ENCODE measurements at regions not wholly inside any gene's neighbourhood (a gene's known extent, or its start where the extent isn't known, plus 50 kb on each side); places are given as distances from the start of the nearest gene placed in this dataset.

GRCh38 chr1:214192825-214193643, 87.9 kb upstream of the SMYD2 start (continued):
- TF ChIP-seq USF1 (IDR thresholded peaks at IDR 0.05; ENCODE audit: borderline replicate concordance, low read depth) = no peak
- TF ChIP-seq MEF2A (IDR thresholded peaks at IDR 0.05; ENCODE audit: borderline replicate concordance, low read depth) = no peak
- no peak for TF ChIP-seq YY1 (IDR thresholded peaks at IDR 0.05; ENCODE audit: low read depth)
- TF ChIP-seq RAD21 (IDR thresholded peaks at IDR 0.05; ENCODE audit: low read length) = no peak
- no peak for TF ChIP-seq USF2 (IDR thresholded peaks at IDR 0.05; ENCODE audit: borderline replicate concordance, low read depth, low read length)
- no peak for TF ChIP-seq CHD2 (IDR thresholded peaks at IDR 0.05; ENCODE audit: low read length, partially characterized antibody)
- TF ChIP-seq RXRA (IDR thresholded peaks at IDR 0.05; ENCODE audit: borderline replicate concordance, low read depth) = no peak
- no peak for TF ChIP-seq NRF1 (IDR thresholded peaks at IDR 0.05; ENCODE audit: low read depth, low read length)
- no peak for TF ChIP-seq FOSL2 (IDR thresholded peaks at IDR 0.05; ENCODE audit: borderline replicate concordance, low read depth)
- no peak for TF ChIP-seq PBX3 (IDR thresholded peaks at IDR 0.05)
- no peak for TF ChIP-seq MAX (IDR thresholded peaks at IDR 0.05; ENCODE audit: low read depth)

- WGBS (ENCODE audit: low lambda C conversion rate) = 52% methylated on average over 6 of the region's 6 CpGs
- CTCF ChIA-PET = no interaction called here
- Histone ChIP-seq H3K9me2 (no peaks in the 10 kb centered on the region), H4K20me1 (ENCODE audit: insufficient read depth) (no peaks in the 10 kb centered on the region), H3K4me2 (no peak overlapping the region), H3K36me3 (replicated peaks in 1 of 2; ENCODE audit: control insufficient read depth in 1 of 2, insufficient read depth in 2 of 2, low read length in 1 of 2) (no peaks in the 10 kb centered on the region), H3K4me1 (ENCODE audit: control insufficient read depth in 1 of 2, insufficient read depth in 2 of 2, low read depth in 1 of 2, low read length in 1 of 2) (peaks cover 0 to 12% of the 10 kb centered on the region in 2 experiments; a peak in 2 of 4 replicates), H3K4me3 (ENCODE audit: low read depth in 2 of 2, low read length in 1 of 2) (no peak overlapping the region), H3K79me2 (ENCODE audit: insufficient read depth) (no peaks in the 10 kb centered on the region), H3K9me3 (no peaks in the 10 kb centered on the region), H2AFZ (ENCODE audit: low read depth) (no peak overlapping the region), H3K27ac (ENCODE audit: low read depth in 2 of 2, low read length in 1 of 2) (peak overlapping the region in 1 of 2 experiments; percentile 78; a peak in 2 of 4 replicates), H3F3A (replicated peaks; ENCODE audit: insufficient read depth) (no peaks in the 10 kb centered on the region), H3K9ac (no peak overlapping the region), H3K27me3 (ENCODE audit: insufficient read depth) (peaks cover 2% of the 10 kb centered on the region; the same call in 1 of the 2 replicates)
- no peak for TF ChIP-seq POLR2AphosphoS5 (IDR thresholded peaks at IDR 0.05; ENCODE audit: low read depth, low read length)
- no peak for TF ChIP-seq RAD21 (IDR thresholded peaks at IDR 0.05; ENCODE audit: low read length)
- TF ChIP-seq USF2 (IDR thresholded peaks at IDR 0.05; ENCODE audit: borderline replicate concordance, low read depth, low read length) = no peak
- 0 out of 2 replicates have a peak, but pooled peaks have one; percentile 30 for TF ChIP-seq RCOR1 (IDR thresholded peaks at IDR 0.05; ENCODE audit: low read length)
- no peak for TF ChIP-seq JUND (IDR thresholded peaks at IDR 0.05)
- TF ChIP-seq GATA2 (CRISPR knock-in tag; IDR thresholded peaks at IDR 0.05) = 0 out of 2 replicates have a peak, but pooled peaks have one; percentile 28
- peak; percentile 57 for DNase-seq
- POLR2A ChIA-PET = no interaction called here
Observed at GRCh38 chr1:214193691-214194090, 87.3 kb upstream of the SMYD2 start.
